ENCODE measurements at regions not wholly inside any gene's neighbourhood (a gene's known extent, or its start where the extent isn't known, plus 50 kb on each side); places are given as distances from the start of the nearest gene placed in this dataset.

DNA sequence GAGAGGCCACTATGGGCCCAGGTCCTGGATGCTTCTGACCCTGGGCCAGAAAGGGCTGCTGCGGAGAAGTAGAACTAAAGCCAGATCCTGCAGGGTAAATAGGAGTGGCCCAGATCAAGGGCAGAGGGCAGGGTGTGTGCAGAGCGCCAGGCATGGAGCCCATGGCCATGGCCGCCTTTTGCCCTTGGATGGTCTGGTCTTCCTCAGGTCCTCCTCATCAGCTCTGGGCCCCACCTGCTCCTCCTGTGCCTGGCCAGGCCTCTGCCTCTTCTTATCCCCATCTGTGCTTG lies 277.6 kb downstream of the BRD1 start (continued):
- TF ChIP-seq, protein P1, sequence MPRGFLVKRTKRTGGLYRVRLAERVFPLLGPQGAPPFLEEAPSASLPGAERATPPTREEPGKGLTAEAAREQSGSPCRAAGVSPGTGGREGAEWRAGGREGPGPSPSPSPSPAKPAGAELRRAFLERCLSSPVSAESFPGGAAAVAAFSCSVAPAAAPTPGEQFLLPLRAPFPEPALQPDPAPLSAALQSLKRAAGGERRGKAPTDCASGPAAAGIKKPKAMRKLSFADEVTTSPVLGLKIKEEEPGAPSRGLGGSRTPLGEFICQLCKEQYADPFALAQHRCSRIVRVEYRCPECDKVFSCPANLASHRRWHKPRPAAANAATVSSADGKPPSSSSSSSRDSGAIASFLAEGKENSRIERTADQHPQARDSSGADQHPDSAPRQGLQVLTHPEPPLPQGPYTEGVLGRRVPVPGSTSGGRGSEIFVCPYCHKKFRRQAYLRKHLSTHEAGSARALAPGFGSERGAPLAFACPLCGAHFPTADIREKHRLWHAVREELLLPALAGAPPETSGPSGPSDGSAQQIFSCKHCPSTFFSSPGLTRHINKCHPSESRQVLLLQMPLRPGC (tag by site-specific recombination; IDR thresholded peaks at IDR 0.05) = no peak
- no peak for TF ChIP-seq ZNF354C (tag by site-specific recombination; IDR thresholded peaks at IDR 0.05; ENCODE audit: borderline replicate concordance, low read depth)

DNA sequence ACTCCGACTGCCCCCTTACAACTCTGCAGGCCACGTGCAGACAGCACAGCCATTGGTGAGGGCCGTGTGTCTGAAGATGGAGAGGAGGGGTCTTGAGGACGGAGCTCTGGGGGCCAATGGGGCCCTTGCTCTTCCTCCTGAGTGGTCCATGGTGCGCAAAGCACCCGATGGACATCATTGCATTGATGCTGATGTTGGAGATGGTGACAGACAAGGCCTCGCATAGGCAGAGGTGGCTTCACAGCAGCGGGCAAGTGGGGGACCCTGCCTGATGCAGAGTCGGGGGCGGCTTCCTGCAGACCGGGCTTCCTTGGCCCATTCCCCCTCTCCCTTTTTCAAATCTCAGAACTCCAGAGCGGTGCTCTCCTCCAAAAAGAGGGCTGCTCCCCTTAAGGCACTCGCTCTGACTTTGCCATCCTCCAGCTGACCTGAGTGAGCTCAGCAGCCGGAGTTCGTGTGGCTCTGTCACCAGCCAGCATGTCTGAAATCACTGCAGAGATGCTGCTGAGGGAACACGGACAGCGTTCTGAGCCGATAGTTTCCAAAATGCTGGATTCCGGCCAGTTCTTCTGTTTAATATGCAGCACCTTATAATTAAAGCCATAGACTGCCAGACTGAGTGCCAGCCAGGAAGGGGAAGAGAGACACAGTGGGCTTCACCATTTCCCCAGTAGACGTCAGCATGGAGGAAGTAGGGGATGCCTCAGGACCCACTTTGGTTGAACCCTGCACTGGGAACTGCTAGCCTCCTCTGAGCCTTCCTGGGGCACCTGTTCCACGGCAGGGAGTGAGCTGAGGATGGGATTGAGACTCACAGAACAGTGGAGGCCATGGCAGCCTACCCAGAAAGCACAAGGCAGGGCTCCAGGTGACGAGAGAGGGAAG lies 278.2 kb downstream of the BRD1 start:
- POLR2A ChIA-PET = no interaction called here
- Histone ChIP-seq H3K9me3 (ENCODE audit: control insufficient read depth, insufficient read depth, low read depth, low read length) (no peaks in the 10 kb centered on the region), H3K4me1 (ENCODE audit: control insufficient read depth, insufficient read depth, low read length) (no peaks in the 10 kb centered on the region), H3K36me3 (ENCODE audit: control insufficient read depth in 2 of 2, insufficient read depth in 1 of 2, low read length in 2 of 2) (no peaks in the 10 kb centered on the region), H3K27ac (ENCODE audit: extremely low read depth, low read depth, low read length) (no peak overlapping the region), H3K4me3 (ENCODE audit: low read depth, low read length) (no peak overlapping the region)
- TF ChIP-seq ZEB2 (tag by site-specific recombination; IDR thresholded peaks at IDR 0.05) = no peak
- TF ChIP-seq, protein P2, sequence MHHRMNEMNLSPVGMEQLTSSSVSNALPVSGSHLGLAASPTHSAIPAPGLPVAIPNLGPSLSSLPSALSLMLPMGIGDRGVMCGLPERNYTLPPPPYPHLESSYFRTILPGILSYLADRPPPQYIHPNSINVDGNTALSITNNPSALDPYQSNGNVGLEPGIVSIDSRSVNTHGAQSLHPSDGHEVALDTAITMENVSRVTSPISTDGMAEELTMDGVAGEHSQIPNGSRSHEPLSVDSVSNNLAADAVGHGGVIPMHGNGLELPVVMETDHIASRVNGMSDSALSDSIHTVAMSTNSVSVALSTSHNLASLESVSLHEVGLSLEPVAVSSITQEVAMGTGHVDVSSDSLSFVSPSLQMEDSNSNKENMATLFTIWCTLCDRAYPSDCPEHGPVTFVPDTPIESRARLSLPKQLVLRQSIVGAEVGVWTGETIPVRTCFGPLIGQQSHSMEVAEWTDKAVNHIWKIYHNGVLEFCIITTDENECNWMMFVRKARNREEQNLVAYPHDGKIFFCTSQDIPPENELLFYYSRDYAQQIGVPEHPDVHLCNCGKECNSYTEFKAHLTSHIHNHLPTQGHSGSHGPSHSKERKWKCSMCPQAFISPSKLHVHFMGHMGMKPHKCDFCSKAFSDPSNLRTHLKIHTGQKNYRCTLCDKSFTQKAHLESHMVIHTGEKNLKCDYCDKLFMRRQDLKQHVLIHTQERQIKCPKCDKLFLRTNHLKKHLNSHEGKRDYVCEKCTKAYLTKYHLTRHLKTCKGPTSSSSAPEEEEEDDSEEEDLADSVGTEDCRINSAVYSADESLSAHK (tag by site-specific recombination; IDR thresholded peaks at IDR 0.05) = no peak
- CTCF ChIA-PET = no interaction called here

DNA sequence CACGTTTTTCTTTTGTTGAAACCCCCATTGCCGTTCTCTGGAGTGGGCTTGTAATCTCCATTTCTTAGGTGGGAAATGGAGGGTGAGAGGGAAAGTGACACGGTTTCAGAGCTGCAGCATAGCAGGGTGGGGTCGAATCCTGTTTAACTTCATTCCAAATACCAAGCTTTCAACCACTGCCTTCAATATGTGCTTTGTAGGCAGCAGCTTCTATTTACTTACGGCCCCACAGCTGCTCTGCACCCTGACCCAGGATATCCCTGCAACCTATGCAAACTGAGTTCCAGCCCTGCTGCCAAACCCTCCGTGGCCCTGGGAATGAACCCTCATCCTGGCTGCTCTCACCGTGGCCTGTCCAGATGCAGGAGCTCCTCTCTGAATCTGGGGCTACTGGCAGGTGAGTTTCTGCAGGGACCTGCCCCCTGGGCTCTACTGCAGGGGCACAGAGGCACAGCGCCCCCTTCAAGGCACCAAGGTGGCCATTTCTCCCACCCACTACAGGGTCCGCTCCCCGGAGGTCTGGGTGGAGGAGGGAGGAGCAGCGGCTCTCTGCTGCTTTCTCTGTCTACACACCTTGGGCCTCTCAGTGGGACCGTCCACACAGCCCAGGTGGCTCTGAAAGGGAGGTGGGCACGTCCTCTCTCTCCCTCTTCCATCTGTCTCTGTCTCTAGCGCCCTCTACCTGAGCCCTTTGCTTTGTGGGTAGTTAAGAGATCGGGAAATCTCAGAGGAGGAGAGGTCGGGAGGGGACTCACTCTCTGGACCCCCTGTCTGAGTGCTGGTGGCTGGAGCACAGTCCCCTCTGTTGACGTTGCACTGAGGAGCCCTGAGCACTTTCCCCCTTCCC lies 279.1 kb downstream of the BRD1 start:
- POLR2A ChIA-PET = no interaction called here
- Histone ChIP-seq H3K4me3 (ENCODE audit: low read depth, low read length) (no peak overlapping the region), H3K36me3 (ENCODE audit: control insufficient read depth in 2 of 2, insufficient read depth in 1 of 2, low read length in 2 of 2) (no peaks in the 10 kb centered on the region), H3K27ac (ENCODE audit: extremely low read depth, low read depth, low read length) (no peak overlapping the region), H3K4me1 (ENCODE audit: control insufficient read depth, insufficient read depth, low read length) (no peaks in the 10 kb centered on the region), H3K9me3 (ENCODE audit: control insufficient read depth, insufficient read depth, low read depth, low read length) (no peaks in the 10 kb centered on the region)
- TF ChIP-seq KLF8 (tag by site-specific recombination; IDR thresholded peaks at IDR 0.05) (no peak), OSR2 (tag by site-specific recombination; IDR thresholded peaks at IDR 0.05) (no peak)
- CTCF ChIA-PET = no interaction called here

DNA sequence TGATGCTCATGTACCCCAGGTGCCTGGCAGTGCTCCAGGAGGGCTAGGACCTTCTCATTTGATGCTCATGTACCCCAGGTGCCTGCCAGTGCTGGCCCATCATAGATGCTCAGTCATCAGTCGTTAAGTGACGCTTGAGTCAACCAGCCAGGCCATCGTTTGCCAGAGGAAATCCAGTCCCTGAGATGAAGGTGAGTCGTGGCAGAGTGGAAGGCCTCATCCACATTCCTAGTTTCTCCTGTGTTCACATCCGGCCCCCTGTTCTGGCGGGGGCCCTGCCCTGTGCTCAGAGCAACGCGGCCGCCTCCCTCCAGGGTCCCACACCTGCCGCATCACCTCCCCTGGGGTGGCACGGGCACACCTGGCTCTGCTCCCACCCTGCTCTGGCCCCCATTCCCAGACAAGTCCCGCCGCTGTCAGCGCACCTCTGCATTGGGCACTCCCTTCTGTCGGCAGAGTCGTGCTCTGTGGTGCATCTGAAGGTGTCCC lies 279.9 kb downstream of the BRD1 start:
- ChIA-PET CTCF (no interaction called here), POLR2A (no interaction called here)
- H3K36me3 ChIP-seq (ENCODE audit: control insufficient read depth in 2 of 2, insufficient read depth in 1 of 2, low read length in 2 of 2) = no peaks in the 10 kb centered on the region
- H3K27ac ChIP-seq (ENCODE audit: extremely low read depth, low read depth, low read length) = no peak overlapping the region
- no peaks in the 10 kb centered on the region for H3K9me3 ChIP-seq (ENCODE audit: control insufficient read depth, insufficient read depth, low read depth, low read length)
- no peak for TF ChIP-seq ZBTB20 (tag by site-specific recombination; IDR thresholded peaks at IDR 0.05)
- no peak for TF ChIP-seq ZIC2 (tag by site-specific recombination; IDR thresholded peaks at IDR 0.05)
- TF ChIP-seq ZNF664 (tag by site-specific recombination; IDR thresholded peaks at IDR 0.05) = no peak
- no peaks in the 10 kb centered on the region for H3K4me1 ChIP-seq (ENCODE audit: control insufficient read depth, insufficient read depth, low read length)
- H3K4me3 ChIP-seq (ENCODE audit: low read depth, low read length) = no peak overlapping the region
